HCT116 (cell line): ENCODE measurements at regions not wholly inside any gene's neighbourhood (a gene's known extent, or its start where the extent isn't known, plus 50 kb on each side); places are given as distances from the start of the nearest gene placed in this dataset.

Experiments used
- ATAC-seq: fragments of 200-7000 bp; cut with Tn5 transposase; 2 replicates; pipeline ENCODE4 v1.9.1; 2020; ENCODE audit warnings: mild to moderate bottlenecking, moderate library complexity
- BruUV-seq: library from RNA; stranded (reverse); fragments of 400-500 nt; replicated peaks from 2 replicates; lab custom pipeline; 2021; lab: Mats Ljungman, UMichigan
- CTCF ChIA-PET: fragments of 300-600 bp; sonication (Branson Sonifier 250); formaldehyde crosslinking; loops from one replicate; lab custom pipeline; 2021; ENCODE audit warnings: antibody characterized with exemption; lab: Charles Lee
- POLR2A ChIA-PET: fragments of 300-600, 350-600 bp; sonication (Branson Sonifier 250); formaldehyde crosslinking; loops from one replicate; lab custom pipeline; 2021; ENCODE audit warnings: antibody characterized with exemption; lab: Charles Lee
- RAD21 ChIA-PET, 2 experiments: fragments of 300-600 bp; sonication (Branson Sonifier 250); formaldehyde crosslinking; loops; one replicate each; lab custom pipeline; 2023; ENCODE audit warnings: low total read pairs in 2 of 2; ENCODE audit not compliant: uncharacterized antibody in 2 of 2, unreplicated experiment in 2 of 2, low non-redundant PET in 1 of 2; lab: Charles Lee
- DNase-seq: peaks from one replicate; pipeline ENCODE4 v3.0.0-alpha.2; 2010; ENCODE audit warnings: low read depth, low spot score
- H2AFZ ChIP-seq: fragments of 200-600 bp; shearing (Covaris generic), sonication (generic); 2 replicates; pipeline ENCODE4 v1.6.1; 2017; ENCODE audit warnings: low read depth, mixed run types, mixed read lengths, antibody characterized with exemption, low read length; ENCODE audit not compliant: poor library complexity, severe bottlenecking
- H3K27ac ChIP-seq: 2 replicates; pipeline ENCODE4 v1.5.1; 2012; ENCODE audit warnings: low read depth, low read length
- H3K27me3 ChIP-seq: fragments of 200-600 bp; sonication (generic); 2 replicates; pipeline ENCODE4 v1.6.1; 2016; ENCODE audit warnings: mixed run types, low read length, mixed read lengths; ENCODE audit not compliant: insufficient read depth
- H3K36me3 ChIP-seq, 2 experiments: fragments of 200-500 bp in 1 of 2; fragments of 200-600 bp in 1 of 2; sonication (Bioruptor generic) in 1 of 2; sonication (generic) in 1 of 2; 2 replicates each; pipeline versions ENCODE4 v1.5.1 to v1.6.1; 2014 to 2016; ENCODE audit warnings: low read length in 2 of 2, inconsistent platforms in 1 of 2, mixed read lengths in 1 of 2, mixed run types in 1 of 2; ENCODE audit not compliant: insufficient read depth in 2 of 2, control insufficient read depth in 1 of 2
- H3K4me1 ChIP-seq, 2 experiments: fragments of 200-600 bp in 1 of 2; sonication (generic) in 1 of 2; 2 replicates each; pipeline versions ENCODE4 v1.5.1 to v1.6.1; 2012 to 2017; ENCODE audit warnings: low read length in 2 of 2, inconsistent platforms in 1 of 2, mild to moderate bottlenecking in 1 of 2, mixed read lengths in 1 of 2, mixed run types in 1 of 2, moderate library complexity in 1 of 2; ENCODE audit not compliant: insufficient read depth in 2 of 2, control insufficient read depth in 1 of 2
- H3K4me2 ChIP-seq: fragments of 200-600 bp; sonication (generic); 2 replicates; pipeline ENCODE4 v1.6.1; 2017; ENCODE audit warnings: mixed run types, low read length, mixed read lengths
- H3K4me3 ChIP-seq, 2 experiments: fragments of 200-600 bp in 1 of 2; sonication (generic) in 1 of 2; replicated peaks in 1 of 2; 2 replicates each; pipeline ENCODE4 v1.5.1; 2011 to 2016; ENCODE audit warnings: low read length in 2 of 2, control low read depth in 1 of 2, low read depth in 1 of 2, mild to moderate bottlenecking in 1 of 2, mixed read lengths in 1 of 2, mixed run types in 1 of 2
- H3K79me2 ChIP-seq: fragments of 200-600 bp; sonication (generic); 2 replicates; pipeline ENCODE4 v1.6.1; 2017; ENCODE audit warnings: mild to moderate bottlenecking, mixed run types, low read length, moderate library complexity, mixed read lengths; ENCODE audit not compliant: insufficient read depth
- H3K9ac ChIP-seq: fragments of 200-600 bp; sonication (generic); 2 replicates; pipeline ENCODE4 v1.6.1; 2016; ENCODE audit warnings: low read length, mixed read lengths
- H3K9me2 ChIP-seq: fragments of 200-600 bp; sonication (generic), shearing (Covaris generic); 2 replicates; pipeline ENCODE4 v1.6.1; 2017; ENCODE audit warnings: mixed run types, mild to moderate bottlenecking, moderate library complexity; ENCODE audit not compliant: insufficient read depth
- H3K9me3 ChIP-seq, 2 experiments: fragments of 200-500 bp in 1 of 2; fragments of 200-600 bp in 1 of 2; sonication (Bioruptor generic) in 1 of 2; sonication (generic) in 1 of 2; 2 replicates each; pipeline ENCODE4 v1.6.1; 2014 to 2017; ENCODE audit warnings: low read length in 2 of 2, mixed read lengths in 2 of 2, inconsistent platforms in 1 of 2, low read depth in 1 of 2, mild to moderate bottlenecking in 1 of 2, mixed run types in 1 of 2, moderate library complexity in 1 of 2; ENCODE audit not compliant: control insufficient read depth in 1 of 2, insufficient read depth in 1 of 2
- H4K20me1 ChIP-seq: fragments of 200-600 bp; sonication (generic), shearing (Covaris generic); 2 replicates; pipeline ENCODE4 v1.6.1; 2017; ENCODE audit warnings: mixed run types, mild to moderate bottlenecking, moderate library complexity; ENCODE audit not compliant: insufficient read depth
- CEBPB ChIP-seq: IDR thresholded peaks from 2 replicates; pipeline ENCODE4 v1.6.1; 2012; ENCODE audit warnings: low read depth
- MAX ChIP-seq: IDR thresholded peaks from 2 replicates; pipeline ENCODE4 v1.6.1; 2012
- POLR2AphosphoS5 ChIP-seq: IDR thresholded peaks from 2 replicates; pipeline ENCODE4 v1.6.1; 2011; ENCODE audit warnings: mild to moderate bottlenecking, low read depth, low read length, moderate library complexity
- REST ChIP-seq: IDR thresholded peaks from 2 replicates; pipeline ENCODE4 v1.6.1; 2012; ENCODE audit warnings: low read depth
- SP1 ChIP-seq: IDR thresholded peaks from 2 replicates; pipeline ENCODE4 v1.6.1; 2012; ENCODE audit warnings: low read depth
- TCF7L2 ChIP-seq: IDR thresholded peaks from 2 replicates; pipeline ENCODE4 v1.7.0; 2011; ENCODE audit warnings: borderline replicate concordance, inconsistent platforms; ENCODE audit not compliant: insufficient read depth, insufficient read length; ENCODE audit errors: extremely low read depth
- intact Hi-C: fragments of 100-400 bp; cut with micrococcal nuclease; formaldehyde crosslinking; loops from 2 replicates; pipeline ENCODE4 v1.10.0; 2022

GRCh38 chr7:36091874-36092176 is 61.2 kb upstream of the EEPD1 start (continued):
- TF ChIP-seq REST (no peak), TCF7L2 (no peak), SP1 (no peak), CEBPB (no peak), MAX (no peak)

GRCh38 chr7:36092221-36092771 is 60.8 kb upstream of the EEPD1 start:
- Histone ChIP-seq H2AFZ (no peak overlapping the region), H3K9ac (no peak overlapping the region), H3K4me2 (no peak overlapping the region), H3K4me1 (peaks cover 0 to 5% of the 10 kb centered on the region in 2 experiments; a peak in 2 of 4 replicates), H3K9me3 (no peaks in the 10 kb centered on the region), H3K4me3 (no peak overlapping the region), H3K9me2 (no peaks in the 10 kb centered on the region), H3K27me3 (no peaks in the 10 kb centered on the region), H4K20me1 (no peaks in the 10 kb centered on the region), H3K36me3 (no peaks in the 10 kb centered on the region), H3K27ac (no peak overlapping the region), H3K79me2 (no peaks in the 10 kb centered on the region)
- no TSS peak for BruUV-seq
- DNase-seq, result no peak
- POLR2A ChIA-PET, result no interaction called here
- CTCF ChIA-PET, result no interaction called here
- intact Hi-C loops, result no loop called here
- TF ChIP-seq POLR2AphosphoS5, result no peak
- RAD21 ChIA-PET, result no interaction called here
- no peak for ATAC-seq
